ENCODE measurements at regions not wholly inside any gene's neighbourhood (a gene's known extent, or its start where the extent isn't known, plus 50 kb on each side); places are given as distances from the start of the nearest gene placed in this dataset.

DNA sequence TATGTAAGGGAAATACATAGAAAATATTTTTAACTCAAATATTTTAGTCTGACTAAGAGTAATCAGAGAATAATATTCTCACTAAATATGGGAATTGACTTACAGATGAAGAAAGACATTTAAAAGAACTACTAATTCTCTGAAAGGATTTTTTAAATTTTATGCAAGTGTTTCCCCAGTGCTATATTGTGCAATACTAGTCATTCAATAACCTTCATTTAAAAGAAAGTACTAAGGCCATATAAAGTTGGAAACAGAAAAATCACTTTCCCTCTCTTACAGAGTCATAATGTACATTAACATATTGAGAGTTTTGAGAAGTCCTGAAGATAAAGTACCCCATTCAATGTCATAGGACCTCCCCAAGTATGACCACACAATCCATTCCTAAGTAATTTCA, 584.6 kb upstream of the ACVR2A start:
- FAIRE-seq = no peak
- H3K27me3 ChIP-seq (ENCODE audit: control insufficient read depth, insufficient read depth, low read length) = no peaks in the 10 kb centered on the region
- H3K4me3 ChIP-seq (ENCODE audit: low read depth, low read length) = no peak overlapping the region
- no peaks in the 10 kb centered on the region for H3K36me3 ChIP-seq (ENCODE audit: control insufficient read depth, insufficient read depth, low read length)
- no peak for DNase-seq (ENCODE audit: low read depth)
- TF ChIP-seq, protein P1, sequence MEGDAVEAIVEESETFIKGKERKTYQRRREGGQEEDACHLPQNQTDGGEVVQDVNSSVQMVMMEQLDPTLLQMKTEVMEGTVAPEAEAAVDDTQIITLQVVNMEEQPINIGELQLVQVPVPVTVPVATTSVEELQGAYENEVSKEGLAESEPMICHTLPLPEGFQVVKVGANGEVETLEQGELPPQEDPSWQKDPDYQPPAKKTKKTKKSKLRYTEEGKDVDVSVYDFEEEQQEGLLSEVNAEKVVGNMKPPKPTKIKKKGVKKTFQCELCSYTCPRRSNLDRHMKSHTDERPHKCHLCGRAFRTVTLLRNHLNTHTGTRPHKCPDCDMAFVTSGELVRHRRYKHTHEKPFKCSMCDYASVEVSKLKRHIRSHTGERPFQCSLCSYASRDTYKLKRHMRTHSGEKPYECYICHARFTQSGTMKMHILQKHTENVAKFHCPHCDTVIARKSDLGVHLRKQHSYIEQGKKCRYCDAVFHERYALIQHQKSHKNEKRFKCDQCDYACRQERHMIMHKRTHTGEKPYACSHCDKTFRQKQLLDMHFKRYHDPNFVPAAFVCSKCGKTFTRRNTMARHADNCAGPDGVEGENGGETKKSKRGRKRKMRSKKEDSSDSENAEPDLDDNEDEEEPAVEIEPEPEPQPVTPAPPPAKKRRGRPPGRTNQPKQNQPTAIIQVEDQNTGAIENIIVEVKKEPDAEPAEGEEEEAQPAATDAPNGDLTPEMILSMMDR (IDR thresholded peaks at IDR 0.05; ENCODE audit: insufficient read depth, low read length, severe bottlenecking) = no peak

GRCh38 chr2:147255812-147256211, 589.0 kb upstream of the ACVR2A start:
- Histone ChIP-seq H3K27me3 (ENCODE audit: control insufficient read depth, insufficient read depth, low read length) (no peaks in the 10 kb centered on the region), H3K36me3 (ENCODE audit: control insufficient read depth, insufficient read depth, low read length) (no peaks in the 10 kb centered on the region), H3K4me3 (ENCODE audit: low read depth, low read length) (no peak overlapping the region)
- FAIRE-seq = no peak
- TF ChIP-seq, protein P1 (IDR thresholded peaks at IDR 0.05; ENCODE audit: insufficient read depth, low read length, severe bottlenecking) = no peak
- no peak for DNase-seq (ENCODE audit: low read depth)

DNA sequence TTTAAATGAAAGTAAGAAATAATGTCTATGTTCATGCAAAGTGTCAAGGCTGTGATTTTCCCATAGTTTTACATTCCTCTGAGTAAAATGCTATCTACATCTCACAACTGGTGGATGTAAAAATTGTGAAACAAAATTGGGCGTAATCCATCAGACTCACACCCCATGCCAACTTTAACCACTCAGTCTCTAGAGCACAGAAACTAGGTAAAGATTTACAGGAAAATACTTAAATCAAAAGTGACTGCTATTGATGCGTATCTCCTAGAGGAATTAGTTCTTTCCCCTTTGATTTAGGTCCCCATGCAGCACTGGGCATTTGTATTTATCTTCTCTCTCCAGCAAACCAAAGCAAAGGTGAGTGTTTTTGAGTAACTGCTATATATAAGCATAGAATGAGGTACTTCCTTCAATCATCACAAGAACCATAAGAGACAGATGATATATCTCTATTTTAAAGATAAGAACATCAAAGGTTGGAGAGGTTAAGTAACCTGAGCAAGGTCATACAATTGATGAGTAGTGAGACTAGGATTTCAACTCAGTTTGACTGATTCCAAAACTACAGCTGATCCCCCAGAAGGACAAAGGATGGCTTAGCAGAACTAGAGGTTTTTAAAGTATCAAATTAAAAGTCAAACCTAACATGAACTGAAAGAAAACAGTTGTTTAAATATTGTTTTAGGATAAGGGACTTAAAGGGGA, 594.0 kb upstream of the ACVR2A start:
- Histone ChIP-seq H3K4me3 (ENCODE audit: low read depth, low read length) (no peak overlapping the region), H3K36me3 (ENCODE audit: control insufficient read depth, insufficient read depth, low read length) (no peaks in the 10 kb centered on the region), H3K27me3 (ENCODE audit: control insufficient read depth, insufficient read depth, low read length) (no peaks in the 10 kb centered on the region)
- TF ChIP-seq, protein P1 (IDR thresholded peaks at IDR 0.05; ENCODE audit: insufficient read depth, low read length, severe bottlenecking) = no peak
- no peak for FAIRE-seq
- DNase-seq (ENCODE audit: low read depth) = no peak

GRCh38 chr2:147247749-147248148, 597.1 kb upstream of the ACVR2A start:
- DNase-seq (ENCODE audit: low read depth) (no peak), FAIRE-seq (no peak)
- Histone ChIP-seq H3K27me3 (ENCODE audit: control insufficient read depth, insufficient read depth, low read length) (no peaks in the 10 kb centered on the region), H3K36me3 (ENCODE audit: control insufficient read depth, insufficient read depth, low read length) (no peaks in the 10 kb centered on the region), H3K4me3 (ENCODE audit: low read depth, low read length) (no peak overlapping the region)
- TF ChIP-seq, protein P1 (IDR thresholded peaks at IDR 0.05; ENCODE audit: insufficient read depth, low read length, severe bottlenecking) = no peak

GRCh38 chr2:147242445-147242844, 602.4 kb upstream of the ACVR2A start:
- FAIRE-seq = no peak
- TF ChIP-seq, protein P1 (IDR thresholded peaks at IDR 0.05; ENCODE audit: insufficient read depth, low read length, severe bottlenecking) = no peak
- Histone ChIP-seq H3K27me3 (ENCODE audit: control insufficient read depth, insufficient read depth, low read length) (no peaks in the 10 kb centered on the region), H3K4me3 (ENCODE audit: low read depth, low read length) (no peak overlapping the region), H3K36me3 (ENCODE audit: control insufficient read depth, insufficient read depth, low read length) (no peaks in the 10 kb centered on the region)
- no peak for DNase-seq (ENCODE audit: low read depth)

DNA sequence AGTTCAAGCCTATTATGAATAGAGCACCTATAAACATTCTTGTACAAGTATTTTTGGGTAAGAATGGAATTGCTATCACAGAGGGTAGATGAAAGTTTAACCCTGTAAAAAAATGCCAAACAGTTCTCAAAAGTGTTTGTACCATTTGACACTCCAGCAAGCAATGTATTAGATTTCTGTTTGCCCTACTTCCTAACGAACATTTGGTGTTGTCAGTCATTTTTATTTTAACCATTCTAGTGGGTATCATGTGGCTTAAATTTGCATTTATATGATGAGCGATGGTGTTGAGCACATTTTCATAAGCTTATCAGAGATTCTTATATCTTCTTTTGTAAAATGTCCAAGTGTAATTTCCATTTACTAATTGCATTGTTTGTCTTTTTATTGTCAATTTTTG, 608.2 kb upstream of the ACVR2A start:
- H3K36me3 ChIP-seq (ENCODE audit: control insufficient read depth, insufficient read depth, low read length) = no peaks in the 10 kb centered on the region
- TF ChIP-seq, protein P1 (IDR thresholded peaks at IDR 0.05; ENCODE audit: insufficient read depth, low read length, severe bottlenecking) = no peak
- no peak for FAIRE-seq
- no peaks in the 10 kb centered on the region for H3K27me3 ChIP-seq (ENCODE audit: control insufficient read depth, insufficient read depth, low read length)
- no peak overlapping the region for H3K4me3 ChIP-seq (ENCODE audit: low read depth, low read length)
- no peak for DNase-seq (ENCODE audit: low read depth)

All from bronchial epithelial cell (primary cell).